NCI-H526 (cell line): ENCODE measurements at regions not wholly inside any gene's neighbourhood (a gene's known extent, or its start where the extent isn't known, plus 50 kb on each side); places are given as distances from the start of the nearest gene placed in this dataset.

Experiments
- DNase-seq, 2 experiments: peaks; one replicate each; lab custom pipeline; 2025; lab: John Stamatoyannopoulos, UW

GRCh38 chr3:188940573-188940932 is 231.2 kb upstream of the TPRG1 start:
- no peak for DNase-seq

GRCh38 chr3:188941103-188941502 is 230.7 kb upstream of the TPRG1 start:
- DNase-seq, result no peak

- DNase-seq, result no peak
Observed at GRCh38 chr3:188942191-188942590, 229.6 kb upstream of the TPRG1 start.

GRCh38 chr3:188943591-188943990 is 228.2 kb upstream of the TPRG1 start:
- DNase-seq, result no peak

GRCh38 chr3:188944108-188944507 is 227.7 kb upstream of the TPRG1 start:
- DNase-seq, result no peak

- no peak for DNase-seq
Observed at GRCh38 chr3:188946351-188947240, 225.2 kb upstream of the TPRG1 start.

- peak; percentile 90 to 94 for DNase-seq
Observed at GRCh38 chr3:188947401-188948280, 224.1 kb upstream of the TPRG1 start.

- DNase-seq, result no peak
Observed at GRCh38 chr3:188948281-188948996, 223.3 kb upstream of the TPRG1 start.

GRCh38 chr3:188948997-188949389 is 222.8 kb upstream of the TPRG1 start:
- no peak for DNase-seq

GRCh38 chr3:188949456-188949855 is 222.3 kb upstream of the TPRG1 start:
- no peak for DNase-seq

- no peak for DNase-seq
Observed at GRCh38 chr3:188949996-188950395, 221.8 kb upstream of the TPRG1 start.

- DNase-seq, result no peak
Observed at GRCh38 chr3:188950832-188951489, 220.8 kb upstream of the TPRG1 start.

- no peak for DNase-seq
Observed at GRCh38 chr3:188951734-188952133, 220.0 kb upstream of the TPRG1 start.

- DNase-seq, result peak; percentile 45 to 81
Observed at GRCh38 chr3:188954590-188955208, 217.1 kb upstream of the TPRG1 start.

- DNase-seq, result no peak
Observed at GRCh38 chr3:188955919-188956318, 215.9 kb upstream of the TPRG1 start.

GRCh38 chr3:188956839-188957489 is 214.8 kb upstream of the TPRG1 start:
- DNase-seq, result peak in 1 of 2 experiments; percentile 66

GRCh38 chr3:188959013-188959412 is 212.8 kb upstream of the TPRG1 start:
- DNase-seq, result no peak

- DNase-seq, result no peak
Observed at GRCh38 chr3:188962253-188963247, 209.2 kb upstream of the TPRG1 start.

- no peak for DNase-seq
Observed at GRCh38 chr3:188964957-188965356, 206.8 kb upstream of the TPRG1 start.

GRCh38 chr3:188972310-188972709 is 199.5 kb upstream of the TPRG1 start:
- no peak for DNase-seq
